Parathyroid adenoma (tissue), 2 donors: ENCODE measurements at regions not wholly inside any gene's neighbourhood (a gene's known extent, or its start where the extent isn't known, plus 50 kb on each side); places are given as distances from the start of the nearest gene placed in this dataset.

Experiments
- H2AFZ ChIP-seq: fragments of 300-600 bp; sonication (generic); one replicate; pipeline ENCODE4 v1.7.0; 2017; ENCODE audit warnings: antibody characterized with exemption, mild to moderate bottlenecking
- H3K27ac ChIP-seq: fragments of 300-600 bp; sonication (generic); one replicate; pipeline ENCODE4 v1.7.0; 2017
- H3K27me3 ChIP-seq: fragments of 300-600 bp; sonication (generic); one replicate; pipeline ENCODE4 v1.7.0; 2017; ENCODE audit warnings: low read length; ENCODE audit not compliant: control insufficient read depth, insufficient read depth
- H3K36me3 ChIP-seq: fragments of 300-600 bp; sonication (generic); one replicate; pipeline ENCODE4 v1.7.0; 2017; ENCODE audit warnings: low read length; ENCODE audit not compliant: control insufficient read depth, insufficient read depth
- H3K4me1 ChIP-seq: fragments of 300-600 bp; sonication (generic); one replicate; pipeline ENCODE4 v1.7.0; 2017; ENCODE audit warnings: control low read depth
- H3K4me2 ChIP-seq: fragments of 300-600 bp; sonication (generic); one replicate; pipeline ENCODE4 v1.7.0; 2017; ENCODE audit warnings: low read length
- H3K4me3 ChIP-seq: fragments of 300-600 bp; sonication (generic); one replicate; pipeline ENCODE4 v1.7.0; 2017; ENCODE audit warnings: low read depth, low read length
- H3K79me2 ChIP-seq: fragments of 300-600 bp; sonication (generic); one replicate; pipeline ENCODE4 v1.7.0; 2017; ENCODE audit warnings: control low read depth
- H3K9ac ChIP-seq: fragments of 300-600 bp; sonication (generic); one replicate; pipeline ENCODE4 v1.7.0; 2017; ENCODE audit warnings: mild to moderate bottlenecking
- H3K9me3 ChIP-seq: fragments of 300-600 bp; sonication (generic); one replicate; pipeline ENCODE4 v1.7.0; 2017; ENCODE audit warnings: low read length; ENCODE audit not compliant: control insufficient read depth
- CTCF ChIP-seq: fragments of 300-600 bp; sonication (generic); IDR thresholded peaks from one replicate; pipeline ENCODE4 v1.7.0; 2017; ENCODE audit warnings: antibody characterized with exemption, mild to moderate bottlenecking
- donor health status: primary hyperparathyroidism.

GRCh38 chr7:41446606-41447449 is 256.1 kb downstream of the INHBA start:
- no peaks in the 10 kb centered on the region for H3K27me3 ChIP-seq
- no peak overlapping the region for H3K4me2 ChIP-seq
- TF ChIP-seq CTCF, result no peak
- H3K27ac ChIP-seq, result no peak overlapping the region
- no peak overlapping the region for H3K9ac ChIP-seq
- H3K36me3 ChIP-seq, result no peaks in the 10 kb centered on the region
- H3K79me2 ChIP-seq, result no peaks in the 10 kb centered on the region
- no peaks in the 10 kb centered on the region for H3K9me3 ChIP-seq
- no peak overlapping the region for H2AFZ ChIP-seq
- no peak overlapping the region for H3K4me3 ChIP-seq
- H3K4me1 ChIP-seq, result no peaks in the 10 kb centered on the region

- Histone ChIP-seq H2AFZ (no peak overlapping the region), H3K27ac (no peak overlapping the region), H3K4me2 (no peak overlapping the region), H3K36me3 (no peaks in the 10 kb centered on the region), H3K27me3 (no peaks in the 10 kb centered on the region), H3K9me3 (no peaks in the 10 kb centered on the region), H3K4me3 (no peak overlapping the region), H3K4me1 (no peaks in the 10 kb centered on the region), H3K79me2 (no peaks in the 10 kb centered on the region), H3K9ac (no peak overlapping the region)
- TF ChIP-seq CTCF, result no peak
These were observed 256.9 kb downstream of the INHBA start for GRCh38 chr7:41445946-41446345.

- no peak overlapping the region for H3K4me3 ChIP-seq
- H3K9me3 ChIP-seq, result no peaks in the 10 kb centered on the region
- H3K27ac ChIP-seq, result no peak overlapping the region
- no peaks in the 10 kb centered on the region for H3K36me3 ChIP-seq
- no peaks in the 10 kb centered on the region for H3K27me3 ChIP-seq
- H2AFZ ChIP-seq, result no peak overlapping the region
- H3K79me2 ChIP-seq, result no peaks in the 10 kb centered on the region
- H3K9ac ChIP-seq, result no peak overlapping the region
- H3K4me2 ChIP-seq, result no peak overlapping the region
- TF ChIP-seq CTCF, result no peak
- H3K4me1 ChIP-seq, result no peaks in the 10 kb centered on the region
These were observed 257.5 kb downstream of the INHBA start for GRCh38 chr7:41445432-41445831.

GRCh38 chr7:41439515-41439879 is 263.4 kb downstream of the INHBA start:
- Histone ChIP-seq H3K4me2 (no peak overlapping the region), H3K36me3 (no peaks in the 10 kb centered on the region), H3K27ac (no peak overlapping the region), H2AFZ (no peak overlapping the region), H3K79me2 (no peaks in the 10 kb centered on the region), H3K27me3 (no peaks in the 10 kb centered on the region), H3K9me3 (no peaks in the 10 kb centered on the region), H3K4me1 (no peaks in the 10 kb centered on the region), H3K4me3 (no peak overlapping the region), H3K9ac (no peak overlapping the region)
- TF ChIP-seq CTCF, result no peak
